AG09319 (cell line): ENCODE measurements at regions not wholly inside any gene's neighbourhood (a gene's known extent, or its start where the extent isn't known, plus 50 kb on each side); places are given as distances from the start of the nearest gene placed in this dataset.

Experiments
- DNase-seq: peaks from one replicate; pipeline ENCODE4 v3.0.0-alpha.2; 2010; ENCODE audit warnings: low read depth; ENCODE audit errors: extremely low read depth
- CTCF ChIP-seq: IDR thresholded peaks from 2 replicates; pipeline ENCODE4 v1.5.1; 2011; ENCODE audit warnings: low read depth, mild to moderate bottlenecking, inconsistent platforms, low read length, moderate library complexity

GRCh38 chr7:84324136-84324630 is 129.6 kb upstream of the SEMA3A start:
- no peak for DNase-seq
- TF ChIP-seq CTCF, result no peak

GRCh38 chr7:84317536-84317935 is 122.9 kb upstream of the SEMA3A start:
- no peak for DNase-seq
- no peak for TF ChIP-seq CTCF

DNA sequence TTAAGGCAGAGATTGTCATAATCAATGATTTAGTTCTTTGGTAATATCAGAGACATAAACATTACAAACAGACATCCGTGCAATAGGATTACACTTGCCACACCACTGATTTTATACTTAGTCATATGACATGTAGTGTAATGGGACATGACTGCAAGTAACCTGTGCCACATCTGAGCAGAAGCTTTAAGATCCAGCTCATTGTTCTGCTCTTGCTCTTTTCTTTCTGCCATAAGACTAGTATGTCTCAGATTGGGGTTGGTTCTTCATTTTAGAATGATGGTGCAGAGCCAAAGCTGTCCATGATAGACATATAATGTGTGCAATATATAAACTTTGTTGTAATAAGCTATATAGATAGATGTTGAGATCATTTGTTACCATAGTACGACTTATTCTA is 119.7 kb upstream of the SEMA3A start:
- no peak for TF ChIP-seq CTCF
- DNase-seq, result no peak

GRCh38 chr7:84304407-84304806 is 109.8 kb upstream of the SEMA3A start:
- no peak for DNase-seq

DNA sequence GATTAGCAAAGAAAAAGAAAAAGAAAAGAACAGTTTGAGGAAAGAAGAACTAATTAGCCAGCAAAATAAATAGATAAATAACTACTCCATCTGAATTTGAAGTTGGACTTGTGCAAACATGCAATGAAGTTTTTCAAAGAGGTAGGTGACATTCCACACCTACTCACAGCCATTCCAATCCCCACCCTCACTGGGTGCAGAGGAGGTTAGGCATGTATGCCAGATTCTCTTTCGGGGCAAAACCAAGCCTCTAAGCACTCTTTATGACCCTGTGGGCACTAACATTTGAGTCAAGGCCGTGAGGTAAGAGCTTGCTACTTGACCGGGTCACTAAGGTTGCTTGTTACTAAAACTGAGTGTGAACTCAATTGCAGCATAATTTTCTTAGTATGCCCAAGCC is 108.4 kb upstream of the SEMA3A start:
- DNase-seq, result no peak
- no peak for TF ChIP-seq CTCF

More at GRCh38 chr7:84304407-84304806, 109.8 kb upstream of the SEMA3A start:
- no peak for TF ChIP-seq CTCF

DNA sequence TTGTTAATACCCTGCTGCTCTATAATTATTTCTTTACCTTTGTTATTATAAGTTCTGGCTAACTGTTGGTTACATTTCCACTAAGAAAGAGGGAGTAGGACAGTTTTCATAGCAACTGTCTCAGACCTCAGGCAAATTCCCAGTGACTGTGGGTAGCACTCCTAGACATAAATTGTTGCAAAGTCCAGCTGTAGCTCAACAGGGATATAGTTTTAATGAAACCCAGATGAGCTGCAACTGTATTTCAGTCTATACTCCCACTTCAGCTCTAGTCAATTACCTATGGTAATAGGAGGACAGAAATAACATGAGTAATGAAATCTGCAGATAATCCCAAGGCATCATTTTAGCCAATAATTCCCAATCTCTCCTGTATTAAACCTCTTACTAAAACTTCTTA is 103.0 kb upstream of the SEMA3A start:
- no peak for TF ChIP-seq CTCF

GRCh38 chr7:84294847-84295455 is 100.4 kb upstream of the SEMA3A start:
- no peak for DNase-seq
- no peak for TF ChIP-seq CTCF

More for the DNA sequence above, 103.0 kb upstream of the SEMA3A start:
- DNase-seq, result no peak
